Upper lobe of right lung (tissue), 1 donor: ENCODE measurements at regions not wholly inside any gene's neighbourhood (a gene's known extent, or its start where the extent isn't known, plus 50 kb on each side); places are given as distances from the start of the nearest gene placed in this dataset.

Experiments
- ATAC-seq: fragments of 200-7000 bp; cut with Tn5 transposase; one replicate; pipeline ENCODE4 v1.9.1; 2020; ENCODE audit warnings: mild to moderate bottlenecking, moderate library complexity
- DNase-seq: peaks from one replicate; pipeline ENCODE4 v3.0.0-alpha.2; 2020
- H3K27ac ChIP-seq: fragments of 200-600 bp; one replicate; pipeline ENCODE4 v1.8.0; 2022
- H3K27me3 ChIP-seq: fragments of 200-600 bp; one replicate; pipeline ENCODE4 v1.8.0; 2022; ENCODE audit warnings: mild to moderate bottlenecking
- H3K36me3 ChIP-seq: fragments of 200-600 bp; one replicate; pipeline ENCODE4 v1.8.0; 2022
- H3K4me1 ChIP-seq: fragments of 200-600 bp; one replicate; pipeline ENCODE4 v1.8.0; 2022
- H3K4me3 ChIP-seq: fragments of 200-600 bp; one replicate; pipeline ENCODE4 v1.8.0; 2022; ENCODE audit warnings: mild to moderate bottlenecking
- H3K9me3 ChIP-seq: fragments of 200-600 bp; one replicate; pipeline ENCODE4 v1.8.0; 2022
- intact Hi-C: fragments of 100-400 bp; cut with DNase I; formaldehyde crosslinking; loops from one replicate; pipeline ENCODE4 v1.11.0; 2022
- TF ChIP-seq, protein P1 (sequence below): fragments of 200-600 bp; IDR thresholded peaks from one replicate; pipeline ENCODE4 v1.8.0; 2022; ENCODE audit warnings: antibody characterized with exemption
- donor health status: DM: no; HTN: yes; CAD: no; lungs with severe emphysema.

DNA sequence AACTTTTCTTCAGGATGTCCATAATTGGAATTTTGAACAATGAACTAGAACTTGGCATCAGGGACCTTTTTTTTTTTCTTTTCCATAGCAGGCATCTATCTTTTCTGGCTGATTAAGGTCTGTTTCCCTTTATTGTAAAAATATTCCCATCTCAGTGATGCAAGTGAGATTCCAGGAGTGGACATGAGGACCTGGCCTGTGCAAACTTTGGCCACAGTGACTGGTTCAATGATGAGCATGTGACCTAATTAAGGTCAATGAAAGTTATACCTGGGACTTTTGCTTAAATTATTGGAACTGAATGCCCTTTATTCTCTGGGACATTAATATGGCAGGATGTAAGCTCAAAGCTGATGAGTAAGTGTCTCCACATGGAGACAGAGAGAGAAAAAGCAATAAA, 83.8 kb downstream of the DIO2 start:
- TF ChIP-seq, protein P1, sequence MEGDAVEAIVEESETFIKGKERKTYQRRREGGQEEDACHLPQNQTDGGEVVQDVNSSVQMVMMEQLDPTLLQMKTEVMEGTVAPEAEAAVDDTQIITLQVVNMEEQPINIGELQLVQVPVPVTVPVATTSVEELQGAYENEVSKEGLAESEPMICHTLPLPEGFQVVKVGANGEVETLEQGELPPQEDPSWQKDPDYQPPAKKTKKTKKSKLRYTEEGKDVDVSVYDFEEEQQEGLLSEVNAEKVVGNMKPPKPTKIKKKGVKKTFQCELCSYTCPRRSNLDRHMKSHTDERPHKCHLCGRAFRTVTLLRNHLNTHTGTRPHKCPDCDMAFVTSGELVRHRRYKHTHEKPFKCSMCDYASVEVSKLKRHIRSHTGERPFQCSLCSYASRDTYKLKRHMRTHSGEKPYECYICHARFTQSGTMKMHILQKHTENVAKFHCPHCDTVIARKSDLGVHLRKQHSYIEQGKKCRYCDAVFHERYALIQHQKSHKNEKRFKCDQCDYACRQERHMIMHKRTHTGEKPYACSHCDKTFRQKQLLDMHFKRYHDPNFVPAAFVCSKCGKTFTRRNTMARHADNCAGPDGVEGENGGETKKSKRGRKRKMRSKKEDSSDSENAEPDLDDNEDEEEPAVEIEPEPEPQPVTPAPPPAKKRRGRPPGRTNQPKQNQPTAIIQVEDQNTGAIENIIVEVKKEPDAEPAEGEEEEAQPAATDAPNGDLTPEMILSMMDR: no peak
- DNase-seq: no peak
- no peak overlapping the region for H3K4me3 ChIP-seq
- no peaks in the 10 kb centered on the region for H3K9me3 ChIP-seq
- H3K4me1 ChIP-seq: no peaks in the 10 kb centered on the region
- no peaks in the 10 kb centered on the region for H3K27me3 ChIP-seq
- H3K36me3 ChIP-seq: no peaks in the 10 kb centered on the region
- ATAC-seq: no peak
- intact Hi-C loops: no loop called here
- H3K27ac ChIP-seq: no peak overlapping the region

DNA sequence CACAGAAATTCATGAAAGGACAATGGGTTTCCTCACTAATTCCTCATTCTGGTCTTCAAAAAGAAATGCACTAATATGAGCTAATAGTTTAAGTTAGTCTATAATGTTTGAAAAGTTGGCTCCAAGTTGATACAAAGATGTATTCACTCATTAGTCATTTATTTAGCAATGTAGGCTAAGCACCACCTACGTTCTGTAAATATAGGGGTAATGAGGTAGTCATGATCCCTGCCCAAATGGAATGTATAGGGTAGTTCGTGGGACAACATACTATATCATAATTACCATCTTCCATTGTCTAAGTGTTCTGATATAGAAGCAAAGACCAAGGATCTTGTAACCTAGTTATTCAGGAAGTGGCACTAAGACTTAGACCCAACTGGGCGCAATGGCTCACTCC, 86.5 kb downstream of the DIO2 start:
- H3K27me3 ChIP-seq: no peaks in the 10 kb centered on the region
- no peak overlapping the region for H3K27ac ChIP-seq
- H3K4me1 ChIP-seq: no peaks in the 10 kb centered on the region
- TF ChIP-seq, protein P1: no peak
- H3K36me3 ChIP-seq: no peaks in the 10 kb centered on the region
- H3K9me3 ChIP-seq: no peaks in the 10 kb centered on the region
- no peak for DNase-seq
- intact Hi-C loops: no loop called here
- H3K4me3 ChIP-seq: no peak overlapping the region
- ATAC-seq: no peak

- Histone ChIP-seq H3K4me1 (no peaks in the 10 kb centered on the region), H3K27ac (no peak overlapping the region), H3K9me3 (no peaks in the 10 kb centered on the region), H3K36me3 (no peaks in the 10 kb centered on the region), H3K4me3 (no peak overlapping the region), H3K27me3 (no peaks in the 10 kb centered on the region)
- no peak for ATAC-seq
- TF ChIP-seq, protein P1: no peak
- intact Hi-C loops: no loop called here
- DNase-seq: no peak
These were observed 93.4 kb downstream of the DIO2 start for GRCh38 chr14:80117876-80118275.

DNA sequence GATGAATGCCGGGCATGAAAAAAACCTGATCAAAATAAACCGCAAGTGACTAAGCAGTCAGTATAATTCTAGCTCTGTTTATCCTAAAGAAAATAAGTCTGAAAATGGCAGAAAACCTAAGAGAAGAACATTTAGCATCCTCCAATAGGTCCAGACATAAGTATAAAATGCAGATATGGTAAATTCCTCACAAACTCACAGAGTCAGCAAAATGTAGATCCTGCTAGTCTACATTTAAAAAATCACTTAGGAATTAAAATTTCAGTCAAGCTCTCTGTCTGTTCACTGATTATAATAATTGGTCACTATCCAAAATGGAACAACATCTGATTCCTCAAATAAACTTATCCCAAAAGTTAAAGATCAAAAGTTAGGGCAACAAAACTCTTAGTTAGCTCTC, 95.1 kb downstream of the DIO2 start:
- DNase-seq (no peak), ATAC-seq (no peak)
- Histone ChIP-seq H3K36me3 (no peaks in the 10 kb centered on the region), H3K4me1 (no peaks in the 10 kb centered on the region), H3K4me3 (no peak overlapping the region), H3K27me3 (no peaks in the 10 kb centered on the region), H3K9me3 (no peaks in the 10 kb centered on the region), H3K27ac (no peak overlapping the region)
- TF ChIP-seq, protein P1: no peak
- intact Hi-C loops: no loop called here

DNA sequence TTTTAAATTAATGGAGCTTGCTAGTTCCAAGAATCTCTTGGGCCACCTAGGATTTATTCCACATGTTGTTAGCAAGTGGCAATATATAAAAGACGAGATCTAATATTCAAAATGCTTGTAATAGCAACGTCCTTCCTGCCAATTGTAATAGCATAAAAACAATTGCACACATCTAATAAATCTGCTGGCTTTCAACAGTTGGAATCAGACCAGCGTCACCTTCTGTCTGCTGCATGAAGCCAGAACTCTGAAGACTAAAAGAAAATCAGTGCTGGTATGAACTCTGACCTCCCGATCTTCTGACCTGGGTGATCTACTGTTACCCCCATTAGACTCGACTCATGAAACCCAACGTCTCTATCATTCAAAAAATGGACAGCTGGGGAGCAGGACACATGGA, 100.6 kb downstream of the DIO2 start:
- TF ChIP-seq, protein P1: no peak
- H3K4me3 ChIP-seq: no peak overlapping the region
- H3K27me3 ChIP-seq: no peaks in the 10 kb centered on the region
- no peaks in the 10 kb centered on the region for H3K9me3 ChIP-seq
- H3K36me3 ChIP-seq: no peaks in the 10 kb centered on the region
- H3K4me1 ChIP-seq: no peaks in the 10 kb centered on the region
- DNase-seq (no peak), ATAC-seq (no peak)
- H3K27ac ChIP-seq: no peak overlapping the region
- intact Hi-C loops: no loop called here

GRCh38 chr14:80109055-80109454, 102.2 kb downstream of the DIO2 start:
- ATAC-seq: no peak
- TF ChIP-seq, protein P1: no peak
- Histone ChIP-seq H3K27me3 (no peaks in the 10 kb centered on the region), H3K4me3 (no peak overlapping the region), H3K27ac (no peak overlapping the region), H3K9me3 (no peaks in the 10 kb centered on the region), H3K36me3 (no peaks in the 10 kb centered on the region), H3K4me1 (no peaks in the 10 kb centered on the region)
- intact Hi-C loops: no loop called here
- DNase-seq: no peak
